Skeletal muscle tissue (tissue), 3 donors: ENCODE measurements at regions not wholly inside any gene's neighbourhood (a gene's known extent, or its start where the extent isn't known, plus 50 kb on each side); places are given as distances from the start of the nearest gene placed in this dataset.

Experiments
- H3K27ac ChIP-seq: one replicate; pipeline ENCODE4 v1.7.0; 2013; ENCODE audit warnings: mild to moderate bottlenecking, low read depth, low read length, inconsistent platforms
- H3K27me3 ChIP-seq, 3 donors: one replicate each; pipeline ENCODE4 v1.7.0; 2013; ENCODE audit warnings: low read length in 3 of 3; ENCODE audit not compliant: control insufficient read depth in 3 of 3, insufficient read depth in 3 of 3
- H3K36me3 ChIP-seq, 3 donors: one replicate each; pipeline ENCODE4 v1.7.0; 2013; ENCODE audit warnings: low read length in 3 of 3; ENCODE audit not compliant: control insufficient read depth in 3 of 3, insufficient read depth in 3 of 3
- H3K4me1 ChIP-seq, 3 donors: one replicate each; pipeline ENCODE4 v1.7.0; 2013; ENCODE audit warnings: low read length in 3 of 3, mild to moderate bottlenecking in 3 of 3; ENCODE audit not compliant: control insufficient read depth in 3 of 3, insufficient read depth in 3 of 3
- H3K4me3 ChIP-seq, 3 donors: one replicate each; pipeline ENCODE4 v1.7.0; 2013; ENCODE audit warnings: low read length in 3 of 3
- H3K9ac ChIP-seq, 3 donors: one replicate each; pipeline ENCODE4 v1.7.0; 2013; ENCODE audit warnings: low read length in 3 of 3, mild to moderate bottlenecking in 3 of 3, moderate library complexity in 2 of 3, low read depth in 1 of 3
- H3K9me3 ChIP-seq, 3 donors: one replicate each; pipeline ENCODE4 v1.7.0; 2013; ENCODE audit warnings: low read length in 3 of 3; ENCODE audit not compliant: control insufficient read depth in 3 of 3
- donor health status: Osteomylitis.

DNA sequence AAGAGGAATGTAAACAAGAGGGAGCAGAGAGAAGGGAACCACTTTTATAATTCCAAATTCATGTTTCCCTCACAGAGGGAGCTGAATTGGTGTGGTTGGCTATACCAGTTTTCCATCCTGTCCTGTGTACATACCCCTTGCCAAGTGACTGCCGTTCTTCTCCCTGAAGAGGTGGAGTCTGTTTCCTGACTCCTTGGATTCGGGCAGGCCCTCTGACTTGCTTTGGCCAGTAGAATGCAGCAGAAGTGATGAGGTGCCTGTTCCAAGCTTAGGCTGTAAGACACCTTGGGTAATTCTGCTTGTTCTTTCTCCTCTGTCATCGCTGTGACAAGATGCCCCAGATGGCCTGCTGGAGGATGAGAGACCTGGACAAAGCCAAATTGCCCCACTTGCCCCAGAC is 124.7 kb downstream of the UCHL1 start:
- Histone ChIP-seq H3K27ac (peak overlapping the region; percentile 37), H3K4me1 (peaks cover 52 to 57% (median 56%) of the 10 kb centered on the region in 3 donors), H3K27me3 (no peaks in the 10 kb centered on the region)

DNA sequence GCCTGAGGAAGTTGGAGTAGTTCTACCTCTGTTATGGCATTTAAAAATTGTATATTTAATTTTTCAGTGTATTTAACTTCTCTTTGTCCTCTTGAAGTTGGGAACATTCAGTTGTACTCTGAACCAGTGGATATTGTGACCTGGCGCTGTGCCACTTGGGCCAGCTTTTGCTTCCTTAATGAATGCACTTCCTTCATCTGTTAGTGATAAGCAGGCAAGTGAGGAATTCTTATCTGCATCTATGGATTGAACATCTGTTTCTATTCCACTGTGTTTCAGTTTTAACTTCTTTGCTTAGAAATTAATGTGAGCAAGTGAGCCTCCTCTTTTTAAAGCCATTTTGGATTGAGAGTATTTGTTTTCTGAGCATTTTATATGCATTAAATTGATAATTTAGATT is 128.3 kb downstream of the UCHL1 start:
- Histone ChIP-seq H3K9ac (no peak overlapping the region), H3K4me1 (peaks cover 37 to 43% (median 40%) of the 10 kb centered on the region in 3 donors), H3K4me3 (no peak overlapping the region), H3K36me3 (no peaks in the 10 kb centered on the region), H3K27me3 (no peaks in the 10 kb centered on the region), H3K9me3 (no peaks in the 10 kb centered on the region), H3K27ac (no peak overlapping the region)

More for the DNA sequence above, 124.7 kb downstream of the UCHL1 start:
- Histone ChIP-seq H3K9ac (no peak overlapping the region), H3K9me3 (no peaks in the 10 kb centered on the region), H3K36me3 (peaks cover 0 to 4% (median 4%) of the 10 kb centered on the region in 3 donors), H3K4me3 (peak overlapping the region in 1 of 3 donors; percentile 27)

DNA sequence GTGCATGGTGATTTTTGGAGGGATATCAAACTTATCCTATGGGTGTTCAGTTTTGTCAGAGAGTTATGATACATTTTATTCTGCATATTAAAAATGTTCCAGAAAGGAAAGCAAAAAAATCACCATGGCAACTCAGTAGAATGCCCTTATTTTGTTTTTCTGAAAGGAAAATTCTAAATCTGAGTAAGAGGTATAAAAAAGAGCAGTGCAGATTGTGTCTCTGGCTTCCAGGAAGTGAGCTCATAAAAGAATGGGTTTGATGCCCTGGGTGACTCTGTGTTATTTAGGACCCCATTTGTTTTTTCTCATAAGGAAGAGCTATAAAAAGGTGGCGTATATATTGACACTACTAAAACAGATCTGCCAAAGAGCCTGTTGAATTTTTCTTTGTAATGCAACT is 128.8 kb downstream of the UCHL1 start:
- Histone ChIP-seq H3K4me3 (no peak overlapping the region), H3K9ac (no peak overlapping the region), H3K36me3 (no peaks in the 10 kb centered on the region), H3K4me1 (peaks cover 35 to 43% (median 35%) of the 10 kb centered on the region in 3 donors), H3K9me3 (no peaks in the 10 kb centered on the region), H3K27ac (no peak overlapping the region), H3K27me3 (no peaks in the 10 kb centered on the region)

DNA sequence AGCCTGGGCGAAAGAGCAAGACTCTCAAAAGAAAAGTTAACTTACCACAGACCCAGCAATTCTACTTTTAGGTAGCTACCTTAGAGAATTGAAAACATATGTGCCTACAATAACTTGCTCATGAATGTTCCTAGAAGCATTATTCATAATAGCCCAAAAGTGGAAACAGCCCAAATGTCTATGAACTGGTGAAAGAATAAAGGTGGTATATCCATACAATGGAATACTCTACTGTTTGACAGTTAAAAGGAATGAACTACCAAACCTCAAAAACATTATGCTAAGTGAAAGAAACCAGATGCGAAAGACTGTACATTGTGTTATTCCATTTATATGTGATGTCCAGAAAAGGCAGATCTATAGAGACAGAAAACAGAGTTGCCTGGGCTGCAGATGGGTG is 131.4 kb downstream of the UCHL1 start:
- Histone ChIP-seq H3K4me1 (peaks cover 15 to 19% (median 17%) of the 10 kb centered on the region in 3 donors), H3K9ac (no peak overlapping the region), H3K4me3 (no peak overlapping the region), H3K9me3 (no peaks in the 10 kb centered on the region), H3K27ac (no peak overlapping the region), H3K36me3 (no peaks in the 10 kb centered on the region), H3K27me3 (no peaks in the 10 kb centered on the region)

DNA sequence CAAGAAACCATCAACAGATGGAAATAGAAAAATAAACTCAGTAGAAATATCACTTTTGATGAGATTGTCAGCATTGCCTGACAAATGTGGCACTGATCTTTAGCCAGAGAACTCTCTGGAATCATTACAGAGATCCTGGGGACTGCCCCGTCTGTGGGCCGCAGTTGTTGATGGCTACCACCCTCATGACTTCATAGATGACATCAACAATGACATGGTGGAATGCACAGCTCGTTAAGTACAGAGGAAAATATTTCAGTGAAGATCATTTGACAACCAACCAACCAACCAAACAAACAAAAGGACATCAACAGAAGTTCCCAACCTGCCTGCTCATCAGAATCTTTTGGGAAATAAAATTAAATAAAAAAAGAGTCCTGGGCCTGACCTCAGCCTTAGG is 132.6 kb downstream of the UCHL1 start:
- H3K9ac ChIP-seq: no peak overlapping the region
- H3K4me1 ChIP-seq: peaks cover 9 to 17% (median 12%) of the 10 kb centered on the region in 3 donors
- H3K27me3 ChIP-seq: no peaks in the 10 kb centered on the region
- no peak overlapping the region for H3K27ac ChIP-seq
- H3K4me3 ChIP-seq: no peak overlapping the region
- H3K36me3 ChIP-seq: no peaks in the 10 kb centered on the region
- H3K9me3 ChIP-seq: no peaks in the 10 kb centered on the region

DNA sequence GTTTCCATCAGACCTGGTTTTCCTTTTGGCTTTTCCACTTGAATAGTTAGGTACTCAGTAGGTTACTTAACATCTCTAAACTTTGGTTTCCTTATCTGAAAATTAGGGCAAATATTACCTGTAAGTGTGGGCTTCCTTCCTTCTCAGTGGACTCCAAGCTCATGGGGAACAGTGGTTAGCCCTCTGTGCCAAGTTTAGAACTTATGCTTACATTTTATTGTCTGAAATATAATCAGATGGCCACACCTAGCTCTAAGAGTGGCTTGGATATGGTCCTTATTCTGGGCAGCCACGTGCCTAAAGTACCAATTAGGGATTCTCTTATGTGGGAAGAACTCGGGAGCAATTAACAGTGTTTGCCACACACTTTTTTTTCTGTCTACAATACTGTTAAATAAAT is 133.9 kb downstream of the UCHL1 start:
- no peaks in the 10 kb centered on the region for H3K9me3 ChIP-seq
- no peak overlapping the region for H3K9ac ChIP-seq
- H3K4me3 ChIP-seq: no peak overlapping the region

DNA sequence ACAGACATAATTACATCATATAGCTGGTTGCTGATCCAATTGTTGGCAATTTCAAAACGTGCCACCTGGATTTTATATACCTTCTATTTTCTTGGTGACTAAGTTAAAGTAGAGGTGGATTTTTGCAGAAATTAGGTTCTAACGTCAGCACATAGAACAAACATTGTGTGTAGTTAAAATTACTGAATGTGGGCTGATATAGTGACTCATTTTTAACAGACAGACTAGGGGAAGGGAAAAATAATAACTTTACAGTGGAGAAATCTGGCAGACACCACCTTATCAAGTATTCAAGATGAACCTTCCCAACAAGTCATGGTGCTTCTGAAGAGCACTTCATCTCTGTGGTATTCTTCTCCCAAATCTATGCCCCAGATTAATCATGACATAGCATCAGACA is 134.5 kb downstream of the UCHL1 start:
- no peaks in the 10 kb centered on the region for H3K27me3 ChIP-seq
- no peaks in the 10 kb centered on the region for H3K36me3 ChIP-seq
- no peaks in the 10 kb centered on the region for H3K9me3 ChIP-seq
- H3K4me3 ChIP-seq: no peak overlapping the region
- no peak overlapping the region for H3K27ac ChIP-seq
- peaks cover 8 to 14% (median 13%) of the 10 kb centered on the region in 3 donors for H3K4me1 ChIP-seq
- no peak overlapping the region for H3K9ac ChIP-seq

More for the DNA sequence above, 133.9 kb downstream of the UCHL1 start:
- H3K36me3 ChIP-seq: no peaks in the 10 kb centered on the region
- no peak overlapping the region for H3K27ac ChIP-seq
- H3K27me3 ChIP-seq: no peaks in the 10 kb centered on the region
- peaks cover 7 to 11% (median 9%) of the 10 kb centered on the region in 3 donors for H3K4me1 ChIP-seq

DNA sequence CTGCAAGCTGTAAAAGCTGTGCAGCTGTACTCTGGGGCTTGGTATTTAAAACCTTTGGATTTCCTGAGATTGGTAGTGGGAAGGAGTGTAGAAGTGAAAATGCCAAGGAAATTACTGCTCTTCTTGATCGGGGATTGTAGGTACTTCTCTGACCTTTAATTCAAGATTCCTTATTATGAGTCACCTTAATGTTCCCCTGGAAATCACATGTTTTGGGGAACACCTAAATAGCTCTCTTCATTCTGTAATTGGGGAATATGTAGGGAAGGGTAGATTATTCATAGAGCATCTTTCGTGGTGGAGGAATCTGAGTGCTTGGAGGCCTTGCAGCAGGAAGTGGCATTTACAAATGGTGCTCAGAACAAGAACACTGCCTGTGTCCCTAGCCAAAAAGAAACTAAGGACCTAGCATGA is 137.8 kb downstream of the UCHL1 start:
- no peak overlapping the region for H3K9ac ChIP-seq
- H3K4me1 ChIP-seq: peaks cover 8 to 17% (median 17%) of the 10 kb centered on the region in 3 donors
- H3K4me3 ChIP-seq: no peak overlapping the region
- no peaks in the 10 kb centered on the region for H3K27me3 ChIP-seq
- no peak overlapping the region for H3K27ac ChIP-seq
- H3K9me3 ChIP-seq: no peaks in the 10 kb centered on the region
- H3K36me3 ChIP-seq: no peaks in the 10 kb centered on the region

DNA sequence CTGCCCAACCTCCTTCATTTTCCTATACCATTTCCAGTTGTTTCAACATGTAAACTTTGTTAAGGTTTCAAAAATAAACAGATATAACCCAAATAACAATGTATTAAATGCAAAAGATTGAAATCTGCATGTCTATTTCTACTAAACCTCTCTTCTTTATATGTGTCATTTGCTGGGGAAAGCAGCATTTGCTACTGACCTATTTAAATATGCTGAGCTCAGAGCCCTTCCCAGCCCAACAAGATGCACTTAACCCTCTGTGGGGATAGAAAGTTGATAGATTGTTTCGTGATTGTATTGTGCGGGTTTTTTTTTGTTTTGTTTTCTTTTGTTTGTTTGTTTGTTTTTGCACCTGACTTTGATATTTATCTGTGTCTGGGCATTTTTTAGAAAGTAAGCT is 139.5 kb downstream of the UCHL1 start:
- H3K36me3 ChIP-seq: no peaks in the 10 kb centered on the region
- H3K27ac ChIP-seq: peak overlapping the region; percentile 9
- peaks cover 11 to 17% (median 17%) of the 10 kb centered on the region in 3 donors for H3K4me1 ChIP-seq
- H3K9ac ChIP-seq: peak overlapping the region in 1 of 3 donors; percentile 8
- no peak overlapping the region for H3K4me3 ChIP-seq
- no peaks in the 10 kb centered on the region for H3K27me3 ChIP-seq
- no peaks in the 10 kb centered on the region for H3K9me3 ChIP-seq

DNA sequence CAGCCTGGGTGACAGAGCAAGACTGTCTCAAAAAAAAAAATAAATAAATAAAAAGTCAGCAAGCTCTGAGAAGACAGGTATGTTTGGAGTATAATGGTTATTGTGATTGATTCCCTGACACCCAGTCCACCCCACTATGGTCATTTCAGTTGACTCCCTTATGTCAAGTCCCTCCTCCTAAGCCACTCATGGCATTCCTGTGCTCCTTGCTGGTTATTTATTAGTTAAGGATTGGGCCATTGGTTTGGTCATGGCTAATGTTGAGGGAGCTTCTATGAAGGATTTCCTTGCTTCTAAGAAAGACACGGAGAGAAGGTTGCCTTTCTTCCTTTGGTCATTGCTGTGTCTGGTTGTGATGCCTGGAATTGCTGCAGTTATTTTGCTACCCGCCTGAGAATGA is 140.1 kb downstream of the UCHL1 start:
- H3K4me1 ChIP-seq: peaks cover 11 to 17% (median 17%) of the 10 kb centered on the region in 3 donors

More for the DNA sequence above, 140.1 kb downstream of the UCHL1 start:
- no peaks in the 10 kb centered on the region for H3K27me3 ChIP-seq
- no peaks in the 10 kb centered on the region for H3K36me3 ChIP-seq
- H3K9me3 ChIP-seq: no peaks in the 10 kb centered on the region
- no peak overlapping the region for H3K27ac ChIP-seq
- no peak overlapping the region for H3K4me3 ChIP-seq
- H3K9ac ChIP-seq: no peak overlapping the region
